ENCODE measurements at regions not wholly inside any gene's neighbourhood (a gene's known extent, or its start where the extent isn't known, plus 50 kb on each side); places are given as distances from the start of the nearest gene placed in this dataset.
"Not testable (repeated sequence)": the region's sequence is repeated elsewhere in the genome, so short reads cannot be mapped to it uniquely, and the experiment has no call there.

DNA sequence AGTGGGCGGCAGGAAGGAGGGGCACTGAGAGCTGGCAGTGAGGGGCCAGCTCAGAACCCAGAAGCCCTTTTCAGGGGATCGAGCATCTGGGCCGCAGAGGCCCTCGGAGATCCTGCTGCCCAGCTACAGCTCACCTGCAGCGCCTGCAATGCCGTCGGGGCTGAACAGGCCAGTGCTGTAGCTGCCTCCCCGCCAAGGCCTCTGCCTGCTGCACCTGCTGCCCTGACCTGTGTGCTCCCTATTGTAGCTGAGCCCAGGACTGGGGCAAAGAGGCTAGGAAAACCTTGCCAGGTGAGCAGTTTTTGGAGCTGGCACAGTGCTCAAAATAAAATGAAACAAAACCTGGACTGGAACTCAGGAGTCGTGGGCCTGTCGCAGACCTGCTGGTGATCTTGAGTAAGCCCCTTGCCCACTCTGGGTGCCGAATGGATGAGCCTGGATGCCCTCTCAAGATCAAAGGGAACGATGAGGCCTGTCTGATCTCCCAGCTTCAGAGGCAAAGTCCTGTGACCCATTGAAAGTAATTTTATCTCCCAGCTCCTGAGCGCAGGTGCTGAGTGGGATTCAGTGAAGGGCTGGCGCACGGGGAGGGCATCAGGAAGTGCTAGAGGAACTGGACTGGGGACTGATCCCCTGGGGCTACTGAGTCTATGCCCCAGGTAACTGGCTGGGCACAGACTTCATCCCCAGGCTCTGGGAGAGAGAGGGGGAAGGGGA is 154.6 kb downstream of the FOXD2 start:
- Histone ChIP-seq H3K4me3 (no peak overlapping the region), H3K27me3 (replicated peaks) (no peaks in the 10 kb centered on the region), H3K9me3 (replicated peaks) (no peaks in the 10 kb centered on the region), H3K27ac (no peak overlapping the region), H3K4me1 (replicated peaks) (no peaks in the 10 kb centered on the region), H3K36me3 (no peaks in the 10 kb centered on the region)
- no peak for DNase-seq (ENCODE audit: low read depth in 1 of 2, low spot score in 2 of 2)

DNA sequence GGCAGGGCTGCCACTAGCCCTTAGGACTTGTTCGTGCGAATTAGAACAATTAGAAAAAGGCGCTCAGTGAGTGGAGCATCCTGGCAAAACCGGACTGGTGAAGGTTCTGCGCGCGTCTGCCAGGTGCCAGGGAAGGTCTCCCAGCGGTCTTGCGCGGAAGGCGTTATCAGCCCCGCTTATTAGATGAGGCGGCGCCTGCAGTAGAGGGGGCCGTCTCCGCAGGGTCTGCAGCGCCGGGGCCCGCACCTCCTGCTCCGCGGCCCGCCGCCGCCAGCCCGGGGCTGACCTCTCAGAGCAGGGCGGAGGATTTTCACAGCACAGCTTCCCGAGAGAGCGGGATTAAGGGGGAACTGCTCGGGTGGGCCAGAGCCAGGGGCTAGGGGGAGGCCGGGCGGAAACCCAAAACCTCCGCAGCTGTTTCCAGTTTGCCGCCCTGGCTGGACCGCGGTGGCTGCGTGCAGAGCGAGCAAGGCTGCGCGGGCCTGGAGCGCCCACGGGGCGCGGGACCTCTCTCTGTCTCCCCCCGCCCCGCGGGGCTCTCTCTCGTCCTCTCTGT is 155.2 kb downstream of the FOXD2 start:
- H3K27me3 ChIP-seq (replicated peaks): no peaks in the 10 kb centered on the region
- H3K36me3 ChIP-seq: no peaks in the 10 kb centered on the region
- no peak for DNase-seq (ENCODE audit: low read depth in 1 of 2, low spot score in 2 of 2)
- no peaks in the 10 kb centered on the region for H3K9me3 ChIP-seq (replicated peaks)
- no peak overlapping the region for H3K27ac ChIP-seq
- H3K4me1 ChIP-seq (replicated peaks): no peaks in the 10 kb centered on the region
- no peak overlapping the region for H3K4me3 ChIP-seq

GRCh38 chr1:47593598-47594285 is 155.9 kb downstream of the FOXD2 start:
- Histone ChIP-seq H3K4me1 (replicated peaks) (no peaks in the 10 kb centered on the region), H3K36me3 (no peaks in the 10 kb centered on the region), H3K4me3 (no peak overlapping the region), H3K27ac (no peak overlapping the region), H3K27me3 (replicated peaks) (no peaks in the 10 kb centered on the region), H3K9me3 (replicated peaks) (no peaks in the 10 kb centered on the region)
- DNase-seq (ENCODE audit: low read depth in 1 of 2, low spot score in 2 of 2): no peak

GRCh38 chr1:47594627-47595026 is 156.8 kb downstream of the FOXD2 start:
- H3K4me3 ChIP-seq: no peak overlapping the region
- H3K27ac ChIP-seq: no peak overlapping the region
- DNase-seq (ENCODE audit: low read depth in 1 of 2, low spot score in 2 of 2): no peak
- H3K4me1 ChIP-seq (replicated peaks): no peaks in the 10 kb centered on the region
- H3K36me3 ChIP-seq: no peaks in the 10 kb centered on the region
- H3K9me3 ChIP-seq (replicated peaks): no peaks in the 10 kb centered on the region
- H3K27me3 ChIP-seq (replicated peaks): no peaks in the 10 kb centered on the region

- no peak overlapping the region for H3K4me3 ChIP-seq
- H3K4me1 ChIP-seq (replicated peaks): no peaks in the 10 kb centered on the region
- no peaks in the 10 kb centered on the region for H3K36me3 ChIP-seq
- no peaks in the 10 kb centered on the region for H3K27me3 ChIP-seq (replicated peaks)
- no peak for DNase-seq (ENCODE audit: low read depth in 1 of 2, low spot score in 2 of 2)
- H3K27ac ChIP-seq: no peak overlapping the region
- H3K9me3 ChIP-seq (replicated peaks): no peaks in the 10 kb centered on the region
These were observed 158.5 kb downstream of the FOXD2 start for GRCh38 chr1:47596328-47596727.

GRCh38 chr1:47598357-47598756 is 160.5 kb downstream of the FOXD2 start:
- Histone ChIP-seq H3K36me3 (no peaks in the 10 kb centered on the region), H3K4me1 (replicated peaks) (no peaks in the 10 kb centered on the region), H3K9me3 (replicated peaks) (no peaks in the 10 kb centered on the region)

DNA sequence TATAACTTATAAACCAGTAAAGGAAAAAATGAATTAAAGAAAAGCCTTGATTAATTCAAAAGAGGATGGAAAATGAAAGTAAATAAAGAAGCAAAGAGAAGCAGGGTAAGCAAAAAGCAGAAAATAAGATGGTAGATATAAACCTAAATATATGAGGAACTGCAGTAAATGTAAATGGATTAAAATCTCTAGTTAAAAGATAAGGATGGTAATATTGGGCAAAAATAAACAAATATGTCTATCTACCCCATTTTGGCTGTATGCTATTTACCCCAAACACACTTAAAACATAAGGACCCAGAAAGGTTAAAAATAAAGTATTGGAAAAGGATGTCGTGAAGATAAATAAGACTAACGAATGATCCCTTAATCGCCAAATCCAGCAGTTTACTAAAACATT is 161.9 kb downstream of the FOXD2 start:
- Histone ChIP-seq H3K27ac (no peak overlapping the region), H3K36me3 (no peaks in the 10 kb centered on the region), H3K4me1 (replicated peaks) (no peaks in the 10 kb centered on the region), H3K9me3 (replicated peaks) (no peaks in the 10 kb centered on the region), H3K4me3 (no peak overlapping the region), H3K27me3 (replicated peaks) (no peaks in the 10 kb centered on the region)
- no peak for DNase-seq (ENCODE audit: low read depth in 1 of 2, low spot score in 2 of 2)

More at GRCh38 chr1:47598357-47598756, 160.5 kb downstream of the FOXD2 start:
- no peaks in the 10 kb centered on the region for H3K27me3 ChIP-seq (replicated peaks)
- no peak for DNase-seq (ENCODE audit: low read depth in 1 of 2, low spot score in 2 of 2)
- no peak overlapping the region for H3K4me3 ChIP-seq
- no peak overlapping the region for H3K27ac ChIP-seq

GRCh38 chr1:47602491-47602890 is 164.6 kb downstream of the FOXD2 start:
- H3K27me3 ChIP-seq (replicated peaks); H3K36me3 ChIP-seq; DNase-seq (ENCODE audit: low read depth in 1 of 2, low spot score in 2 of 2); H3K4me1 ChIP-seq (replicated peaks); H3K9me3 ChIP-seq (replicated peaks); H3K4me3 ChIP-seq; H3K27ac ChIP-seq: not testable (repeated sequence)

DNA sequence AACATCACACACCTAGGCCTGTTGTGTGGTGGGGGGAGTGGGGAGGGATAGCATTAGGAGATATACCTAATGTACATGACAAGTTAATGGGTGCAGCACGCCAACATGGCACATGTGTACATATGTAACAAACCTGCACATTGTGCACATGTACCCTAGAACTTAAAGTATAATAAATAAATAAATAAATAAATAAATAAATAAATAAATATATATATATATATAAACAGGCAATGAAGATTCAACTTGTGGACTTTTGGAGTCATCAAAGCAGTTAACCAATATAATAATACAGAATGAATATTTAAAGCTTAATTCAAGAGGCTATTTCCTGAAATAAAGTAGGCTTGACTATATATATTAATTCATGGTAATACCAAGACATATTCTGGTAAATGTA is 167.0 kb downstream of the FOXD2 start:
- H3K4me3 ChIP-seq; H3K27me3 ChIP-seq (replicated peaks); H3K27ac ChIP-seq; DNase-seq (ENCODE audit: low read depth in 1 of 2, low spot score in 2 of 2); H3K4me1 ChIP-seq (replicated peaks); H3K36me3 ChIP-seq; H3K9me3 ChIP-seq (replicated peaks): not testable (repeated sequence)

GRCh38 chr1:47608296-47608875 is 170.5 kb downstream of the FOXD2 start:
- Histone ChIP-seq H3K9me3 (replicated peaks) (no peaks in the 10 kb centered on the region; the same call in 1 of the 2 replicates), H3K4me3 (no peak overlapping the region), H3K27me3 (replicated peaks) (0 out of 2 replicates have a peak, but pooled peaks cover 4% of the 10 kb centered on the region), H3K4me1 (replicated peaks) (no peaks in the 10 kb centered on the region), H3K36me3 (no peaks in the 10 kb centered on the region), H3K27ac (no peak overlapping the region)
- DNase-seq (ENCODE audit: low read depth in 1 of 2, low spot score in 2 of 2): peak in 1 of 2 experiments; percentile 20

DNA sequence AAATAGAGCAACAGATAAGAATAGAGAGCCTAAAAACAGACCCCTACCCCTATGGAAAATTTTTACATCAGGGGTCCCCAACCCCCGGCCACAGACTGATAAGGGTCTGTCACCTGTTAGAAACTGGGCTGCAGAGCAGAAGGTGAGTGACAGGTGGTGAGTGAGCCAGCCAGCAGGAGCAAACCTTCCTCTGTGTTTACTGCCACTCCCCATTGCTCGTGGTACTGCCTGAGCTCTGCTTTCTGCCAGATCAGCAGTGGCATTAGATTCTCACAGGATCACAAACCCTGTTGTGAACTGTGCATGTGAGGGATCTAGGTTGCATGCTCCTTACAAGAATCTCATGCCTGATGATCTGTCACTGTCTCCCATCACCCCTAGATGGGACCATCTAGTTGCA is 174.1 kb downstream of the FOXD2 start:
- Histone ChIP-seq H3K27me3 (replicated peaks) (0 out of 2 replicates have a peak, but pooled peaks cover 4% of the 10 kb centered on the region), H3K36me3 (no peaks in the 10 kb centered on the region), H3K4me3 (no peak overlapping the region), H3K27ac (no peak overlapping the region), H3K4me1 (replicated peaks) (no peaks in the 10 kb centered on the region), H3K9me3 (replicated peaks) (no peaks in the 10 kb centered on the region; the same call in 1 of the 2 replicates)
- DNase-seq (ENCODE audit: low read depth in 1 of 2, low spot score in 2 of 2): peak in 1 of 2 experiments; percentile 22

DNA sequence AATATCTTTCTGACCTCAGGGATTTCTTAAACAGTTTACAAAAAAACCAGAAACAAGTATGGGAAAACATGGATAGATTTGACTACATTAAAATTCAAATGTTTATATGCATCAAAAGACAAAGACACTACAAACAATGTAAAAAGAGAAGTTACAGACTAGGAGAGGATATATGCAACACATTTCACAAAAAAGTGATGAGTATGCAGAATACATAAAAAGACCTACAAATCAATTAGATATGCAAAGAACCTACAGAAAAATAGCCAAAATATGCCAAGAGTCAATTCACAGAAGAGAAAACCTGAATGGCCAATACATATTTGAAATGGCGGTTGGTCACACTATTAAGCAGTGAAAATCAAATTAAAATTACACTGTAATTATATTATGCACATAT is 175.0 kb downstream of the FOXD2 start:
- no peak for DNase-seq (ENCODE audit: low read depth in 1 of 2, low spot score in 2 of 2)
- 0 out of 2 replicates have a peak, but pooled peaks cover 4% of the 10 kb centered on the region for H3K27me3 ChIP-seq (replicated peaks)
- H3K9me3 ChIP-seq (replicated peaks): no peaks in the 10 kb centered on the region; the same call in 1 of the 2 replicates
- no peak overlapping the region for H3K4me3 ChIP-seq
- no peaks in the 10 kb centered on the region for H3K4me1 ChIP-seq (replicated peaks)
- H3K27ac ChIP-seq: no peak overlapping the region
- no peaks in the 10 kb centered on the region for H3K36me3 ChIP-seq

DNA sequence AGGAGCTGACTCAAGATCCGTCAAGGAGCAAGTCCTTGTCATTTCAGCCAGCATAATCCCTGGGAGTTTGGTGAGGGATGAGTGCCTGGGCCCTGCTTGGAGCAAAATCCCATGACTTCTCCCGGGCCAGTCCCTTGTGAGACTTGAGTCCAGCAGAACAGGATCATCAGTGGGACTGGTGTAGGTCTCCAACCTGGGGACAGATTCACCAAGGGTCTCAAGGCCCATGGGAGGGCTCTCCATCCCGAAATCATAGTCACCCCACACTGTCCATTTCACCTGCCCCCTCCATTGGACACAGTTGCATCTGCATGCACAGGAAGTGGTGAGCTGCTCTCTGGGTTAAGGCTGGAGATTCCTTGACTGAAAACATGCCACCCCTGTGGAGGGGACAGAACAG is 178.2 kb downstream of the FOXD2 start:
- no peak overlapping the region for H3K27ac ChIP-seq
- no peak overlapping the region for H3K4me3 ChIP-seq
- no peaks in the 10 kb centered on the region for H3K4me1 ChIP-seq (replicated peaks)
- peak in 1 of 2 experiments; percentile 28 for DNase-seq (ENCODE audit: low read depth in 1 of 2, low spot score in 2 of 2)
- no peaks in the 10 kb centered on the region for H3K36me3 ChIP-seq
- no peaks in the 10 kb centered on the region for H3K9me3 ChIP-seq (replicated peaks)
- H3K27me3 ChIP-seq (replicated peaks): no peaks in the 10 kb centered on the region

DNA sequence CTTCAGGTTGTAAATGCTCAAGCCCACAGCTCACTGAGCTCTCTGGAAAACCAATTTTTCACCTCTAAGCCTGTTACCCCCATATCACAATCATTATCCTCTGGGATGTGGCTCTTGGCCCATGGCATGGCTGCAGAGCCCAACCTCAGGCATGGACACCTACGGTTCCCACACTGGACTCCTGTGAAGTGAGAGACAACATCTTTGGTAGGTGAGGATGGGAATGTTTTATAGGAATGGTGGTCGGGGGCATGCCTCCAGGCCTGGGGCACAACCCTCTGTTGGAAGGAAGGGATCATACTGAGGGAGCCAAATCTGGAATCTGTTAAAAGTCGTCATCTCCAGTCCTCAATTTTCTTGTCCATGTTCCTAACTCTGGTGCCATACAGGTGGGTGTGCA is 179.1 kb downstream of the FOXD2 start:
- no peaks in the 10 kb centered on the region for H3K36me3 ChIP-seq
- H3K9me3 ChIP-seq (replicated peaks): no peaks in the 10 kb centered on the region
- H3K4me3 ChIP-seq: no peak overlapping the region
- H3K27ac ChIP-seq: no peak overlapping the region
- no peaks in the 10 kb centered on the region for H3K4me1 ChIP-seq (replicated peaks)
- peak in 1 of 2 experiments; percentile 17 for DNase-seq (ENCODE audit: low read depth in 1 of 2, low spot score in 2 of 2)
- H3K27me3 ChIP-seq (replicated peaks): no peaks in the 10 kb centered on the region
